Muscle of arm (tissue), 1 donor: ENCODE measurements at regions not wholly inside any gene's neighbourhood (a gene's known extent, or its start where the extent isn't known, plus 50 kb on each side); places are given as distances from the start of the nearest gene placed in this dataset.

ENCODE experiments used
- DNase-seq: peaks from one replicate; pipeline ENCODE4 v3.0.0-alpha.2; 2013

GRCh38 chr14:32254952-32255679 is 52.0 kb upstream of the RNU6-8 start:
- DNase-seq: peak; percentile 79

DNA sequence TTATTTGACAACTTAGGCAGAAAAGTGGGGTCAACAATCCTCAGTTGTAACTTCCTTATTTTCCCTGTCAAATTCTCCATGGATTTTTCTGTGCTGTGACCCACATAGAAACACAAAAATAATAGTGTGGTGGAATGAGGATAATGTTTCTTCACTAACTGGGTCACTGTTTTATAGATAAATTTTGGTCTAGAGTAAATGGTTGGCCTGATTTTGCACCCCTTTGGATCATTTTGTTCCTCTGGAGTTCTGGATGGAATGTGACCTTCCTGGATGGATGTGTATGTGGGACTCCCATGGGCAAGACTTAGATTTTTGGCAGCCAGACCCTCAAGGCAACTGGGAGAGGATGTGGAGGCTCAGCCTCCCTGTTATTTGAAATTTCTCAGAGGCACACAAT is 52.7 kb upstream of the RNU6-8 start:
- DNase-seq: peak; percentile 14

- DNase-seq: peak; percentile 72
Observed at GRCh38 chr14:32256576-32256975, 53.5 kb upstream of the RNU6-8 start.

DNA sequence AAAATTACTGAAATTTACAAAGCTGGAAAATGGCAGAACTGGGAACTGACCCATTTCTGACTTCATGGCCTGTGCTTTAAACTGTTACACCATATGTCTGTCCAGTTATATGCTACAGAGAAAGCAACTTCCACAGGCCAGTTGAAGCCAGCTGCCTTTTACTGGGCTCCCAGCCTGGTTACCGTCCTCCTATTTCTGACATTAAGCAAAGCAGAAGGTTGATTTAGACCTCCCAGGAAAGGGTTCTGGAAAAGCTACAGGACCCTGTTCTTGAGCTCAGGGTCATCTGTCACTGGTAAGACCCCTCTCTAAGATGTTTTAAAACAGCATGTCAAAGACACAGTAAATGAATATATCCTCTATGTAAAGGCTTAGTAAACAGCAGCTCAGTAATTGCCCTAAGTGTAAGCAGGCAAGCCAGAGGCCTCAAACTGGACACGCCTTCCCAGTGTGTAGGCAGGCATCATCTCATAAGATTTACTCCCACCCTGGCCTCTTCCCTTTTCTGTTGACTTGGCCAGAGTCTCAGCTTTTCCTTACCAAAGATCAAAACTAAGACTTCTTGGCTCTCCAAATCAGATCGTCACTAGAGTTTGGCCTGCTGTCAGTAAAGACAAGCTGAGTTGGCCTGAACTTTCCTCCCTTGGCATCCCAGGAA is 55.4 kb upstream of the RNU6-8 start:
- peak; percentile 54 for DNase-seq

- no peak for DNase-seq
Observed at GRCh38 chr14:32259368-32260013, 56.4 kb upstream of the RNU6-8 start.

GRCh38 chr14:32263939-32264567 is 61.0 kb upstream of the RNU6-8 start:
- DNase-seq: no peak

DNA sequence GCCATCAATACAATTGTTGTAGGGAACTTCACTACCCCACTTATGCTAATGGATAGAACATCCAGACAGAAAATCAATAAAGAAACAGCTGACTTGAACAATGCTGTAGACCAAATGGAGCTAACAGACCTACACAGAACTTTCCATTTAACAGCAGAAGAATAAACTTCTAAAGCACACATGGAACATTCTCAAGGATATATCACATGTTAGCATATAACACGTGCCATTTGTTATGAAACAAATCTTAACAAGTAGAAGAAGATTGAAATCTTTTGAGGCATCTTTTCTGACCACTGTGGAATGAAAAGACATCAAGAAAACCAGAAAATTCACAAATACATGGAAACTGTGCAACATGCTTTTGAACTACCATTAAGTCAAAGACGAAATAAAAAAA is 62.5 kb upstream of the RNU6-8 start:
- DNase-seq: no peak

DNA sequence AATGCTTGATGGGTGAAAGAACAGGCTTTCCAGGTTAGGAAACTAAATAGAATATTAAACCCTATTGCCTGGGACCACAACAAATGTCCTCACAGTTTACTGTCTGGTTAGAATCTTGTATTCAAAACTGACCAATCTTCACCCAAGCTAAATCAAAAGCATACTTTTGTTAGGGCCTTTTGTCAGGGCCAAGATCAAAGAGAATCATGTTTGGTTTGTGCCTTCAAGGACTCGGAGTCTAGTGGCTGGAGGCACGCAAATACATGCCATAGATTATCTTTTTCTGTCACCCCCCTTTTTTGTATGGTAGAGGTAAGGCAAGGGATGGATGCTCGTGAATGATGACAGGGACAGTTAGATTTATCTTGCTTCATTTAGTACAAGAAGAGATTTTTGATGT is 51.1 kb upstream of the AKAP6 start:
- no peak for DNase-seq
